K562 (cell line): ENCODE measurements at regions not wholly inside any gene's neighbourhood (a gene's known extent, or its start where the extent isn't known, plus 50 kb on each side); places are given as distances from the start of the nearest gene placed in this dataset.

Experiments used
- ATAC-seq: fragments of 200-7000 bp; cut with Tn5 transposase; 3 replicates; pipeline ENCODE4 v1.9.1; 2020; ENCODE audit warnings: moderate library complexity
- BruUV-seq: library from RNA; stranded (reverse); fragments of 400-500 nt; replicated peaks from 2 replicates; lab custom pipeline; 2021; lab: Mats Ljungman, UMichigan
- CTCF ChIA-PET: fragments of 300-600 bp; formaldehyde crosslinking; extraction: SDS; loops from one replicate; lab custom pipeline; 2021; ENCODE audit warnings: low intra/inter-chr PET ratio; lab: Yijun Ruan, JAX
- POLR2A ChIA-PET: fragments of 300-600, 350-650 bp; sonication (Branson Sonifier 250); formaldehyde crosslinking; extraction: SDS; loops from one replicate; lab custom pipeline; 2021; ENCODE audit warnings: antibody characterized with exemption, inconsistent platforms; lab: Yijun Ruan, JAX
- DNase-seq, 4 experiments: peaks; one replicate each; pipeline versions ENCODE4 v3.0.0 to v3.0.0-alpha.2; 2011 to 2018; ENCODE audit warnings: low spot score in 3 of 4, mixed read lengths in 3 of 4; ENCODE audit errors: extremely low read depth in 1 of 4
- FAIRE-seq: peaks from 2 replicates; lab custom pipeline; 2011; peaks lifted over from hg19 to GRCh38; lab: Jason Lieb, UNC
- H2AFZ ChIP-seq: 2 replicates; pipeline ENCODE4 v1.6.0; 2011; ENCODE audit warnings: low read depth, low read length, control low read depth, inconsistent platforms
- H3K27ac ChIP-seq: fragments of 200-600 bp; 3 replicates; pipeline ENCODE4 v1.8.0; 2011; ENCODE audit warnings: low read depth, mild to moderate bottlenecking, control low read depth, inconsistent platforms, low read length, moderate library complexity, mixed read lengths; ENCODE audit errors: extremely low read depth
- H3K27me3 ChIP-seq, 2 experiments: fragments of 300-600 bp in 1 of 2; 2 replicates in 1 of 2; 3 replicates in 1 of 2; pipeline versions ENCODE4 v1.6.0 to v1.8.0; 2011; ENCODE audit warnings: inconsistent platforms in 2 of 2, low read length in 2 of 2, mild to moderate bottlenecking in 1 of 2, mixed read lengths in 1 of 2, moderate library complexity in 1 of 2; ENCODE audit not compliant: control insufficient read depth in 2 of 2, insufficient read depth in 2 of 2
- H3K36me3 ChIP-seq: fragments of 300-600 bp; 3 replicates; pipeline ENCODE4 v1.8.0; 2011; ENCODE audit warnings: mild to moderate bottlenecking, low read length, inconsistent platforms; ENCODE audit not compliant: control insufficient read depth, insufficient read depth
- H3K4me1 ChIP-seq, 2 experiments: fragments of 200-600 bp in 1 of 2; replicated peaks in 1 of 2; 2 replicates in 1 of 2; 3 replicates in 1 of 2; pipeline versions ENCODE4 v1.5.1 to v1.8.0; 2011; ENCODE audit warnings: inconsistent platforms in 2 of 2, low read length in 2 of 2, mild to moderate bottlenecking in 1 of 2, mixed read lengths in 1 of 2, moderate library complexity in 1 of 2; ENCODE audit not compliant: control insufficient read depth in 2 of 2, insufficient read depth in 2 of 2
- H3K4me2 ChIP-seq: 2 replicates; pipeline ENCODE4 v1.6.1; 2011; ENCODE audit warnings: low read length, control low read depth, inconsistent platforms, mixed read lengths; ENCODE audit not compliant: insufficient read depth
- H3K4me3 ChIP-seq: fragments of 200-600 bp; sonication (generic), shearing (Covaris generic); 2 replicates; pipeline ENCODE4 v1.5.1; 2016; ENCODE audit warnings: control low read depth, inconsistent platforms
- H3K79me2 ChIP-seq: fragments of 200-600 bp; 3 replicates; pipeline ENCODE4 v1.8.0; 2011; ENCODE audit warnings: low read length, inconsistent platforms; ENCODE audit not compliant: control insufficient read depth, insufficient read depth
- H3K9ac ChIP-seq, 2 experiments: 2 replicates each; pipeline versions ENCODE4 v1.6.0 to v1.6.1; 2011; ENCODE audit warnings: low read depth in 2 of 2, low read length in 2 of 2, control low read depth in 1 of 2, inconsistent platforms in 1 of 2, mild to moderate bottlenecking in 1 of 2, mixed read lengths in 1 of 2; ENCODE audit not compliant: insufficient read depth in 1 of 2
- H3K9me1 ChIP-seq: one replicate; pipeline ENCODE4 v1.6.0; 2011; ENCODE audit warnings: inconsistent platforms, mild to moderate bottlenecking, low read length, moderate library complexity; ENCODE audit not compliant: control insufficient read depth, insufficient read depth
- H3K9me3 ChIP-seq: replicated peaks from 2 replicates; pipeline ENCODE4 v1.5.1; 2011; ENCODE audit warnings: low read depth, low read length, inconsistent platforms; ENCODE audit not compliant: control insufficient read depth, insufficient read depth
- H4K20me1 ChIP-seq: replicated peaks from 2 replicates; pipeline ENCODE4 v1.6.1; 2011; ENCODE audit warnings: low read length, inconsistent platforms, mixed read lengths; ENCODE audit not compliant: control insufficient read depth, insufficient read depth
- BRF1 ChIP-seq: IDR thresholded peaks from 3 replicates; pipeline ENCODE4 v1.6.1; 2011; ENCODE audit warnings: borderline replicate concordance, mild to moderate bottlenecking; ENCODE audit not compliant: insufficient read length; ENCODE audit errors: extremely low read depth
- CEBPB ChIP-seq: fragments of 450-650 bp; IDR thresholded peaks from 2 replicates; pipeline ENCODE4 v1.6.1; 2016; ENCODE audit warnings: missing genetic modification characterization, missing compliant biosample characterization
- CEBPG ChIP-seq, 3 experiments: fragments of 200-800 bp in 1 of 3; sonication (Bioruptor generic) in 1 of 3; sonication (generic) in 1 of 3; formaldehyde crosslinking in 1 of 3; IDR thresholded peaks in 2 of 3; conservative IDR thresholded peaks in 1 of 3; 2 replicates each; pipeline versions ENCODE4 v1.6.1 to v1.8.0; 2016 to 2022; ENCODE audit warnings: missing compliant biosample characterization in 2 of 3, missing genetic modification characterization in 2 of 3, mild to moderate bottlenecking in 1 of 3, missing genetic modification reagents in 1 of 3
- ELF2 ChIP-seq: fragments of 250-450 bp; sonication (Bioruptor Pico); IDR thresholded peaks from 2 replicates; pipeline ENCODE4 v1.5.0; 2021; ENCODE audit warnings: mild to moderate bottlenecking
- GABPB2 ChIP-seq: fragments of 250-450 bp; sonication (Bioruptor Pico); conservative IDR thresholded peaks from 2 replicates; pipeline ENCODE4 v1.5.1; 2021; ENCODE audit warnings: mild to moderate bottlenecking
- NFATC3 ChIP-seq: fragments of 450-650 bp; IDR thresholded peaks from 2 replicates; pipeline ENCODE4 v1.6.1; 2017; ENCODE audit warnings: mild to moderate bottlenecking
- NFIX ChIP-seq: fragments of 250-450 bp; sonication (Bioruptor Pico); IDR thresholded peaks from 2 replicates; pipeline ENCODE4 v1.4.0; 2020; ENCODE audit warnings: low read depth, mild to moderate bottlenecking, moderate library complexity
- OTX1 ChIP-seq: fragments of 450-650 bp; formaldehyde crosslinking; IDR thresholded peaks from 2 replicates; pipeline ENCODE4 v1.4.0; 2022; ENCODE audit warnings: mild to moderate bottlenecking
- PURB ChIP-seq: sonication (generic); formaldehyde crosslinking; IDR thresholded peaks from 2 replicates; pipeline ENCODE4 v1.9.0; 2021; ENCODE audit warnings: low read depth, mild to moderate bottlenecking, missing genetic modification reagents
- SMARCA5 ChIP-seq: fragments of 450-650 bp; IDR thresholded peaks from 2 replicates; pipeline ENCODE4 v1.6.1; 2016
- SRSF9 ChIP-seq: fragments of 200-400 bp; formaldehyde crosslinking; IDR thresholded peaks from 2 replicates; pipeline ENCODE4 v1.6.1; 2017; ENCODE audit warnings: low read depth, low read length, borderline replicate concordance
- TCF7L2 ChIP-seq: fragments of 150-350 bp; IDR thresholded peaks from 2 replicates; pipeline ENCODE4 v1.6.1; 2016; ENCODE audit warnings: low read depth, mild to moderate bottlenecking, low read length, moderate library complexity
- TEAD4 ChIP-seq, 2 experiments: sonication (generic) in 1 of 2; formaldehyde crosslinking in 1 of 2; IDR thresholded peaks; 2 replicates each; pipeline versions ENCODE4 v1.6.1 to v1.8.0; 2012 to 2022; ENCODE audit warnings: borderline replicate concordance in 1 of 2, inconsistent platforms in 1 of 2, low read length in 1 of 2, mild to moderate bottlenecking in 1 of 2, missing genetic modification reagents in 1 of 2
- ZNF3 ChIP-seq: fragments of 250-450 bp; sonication (Bioruptor Pico); IDR thresholded peaks from 2 replicates; pipeline ENCODE4 v1.5.0; 2021; ENCODE audit warnings: mild to moderate bottlenecking, moderate library complexity
- WGBS: fragments of 100-300 bp; shearing (Covaris generic); methylation state at CpG from one replicate; pipeline ENCODE4 v1.1.6; 2016; ENCODE audit warnings: low coverage, mixed read lengths; ENCODE audit not compliant: insufficient coverage; ENCODE audit errors: missing lambda C conversion rate; 5-methylcytosine and 5-hydroxymethylcytosine counted together
- in situ Hi-C: fragments of 300-500 bp; cut with MboI; formaldehyde crosslinking; loops from 4 replicates; pipeline ENCODE4 v1.15.0; 2018; ENCODE audit warnings: inconsistent platforms, mixed read lengths
- intact Hi-C: fragments of 100-400 bp; cut with micrococcal nuclease; formaldehyde crosslinking; loops from 2 replicates; pipeline ENCODE4 v1.14.2; 2022
- TF ChIP-seq, protein P1 (sequence below): fragments of 450-650 bp; IDR thresholded peaks from 2 replicates; pipeline ENCODE4 v1.6.1; 2014; ENCODE audit warnings: low read depth, mild to moderate bottlenecking, moderate library complexity, borderline replicate concordance

- TF ChIP-seq OTX1 (CRISPR knock-in tag) (no peak), ELF2 (CRISPR knock-in tag) (no peak), BRF1 (no peak), PURB (CRISPR knock-in tag) (no peak), NFIX (CRISPR knock-in tag) (no peak)
Observed at GRCh38 chr6:132214716-132215115, 186.6 kb downstream of the MOXD1 start (continued).

- 0% methylated on average over 3 of the region's 4 CpGs for WGBS
- H3K4me3 ChIP-seq: no peak overlapping the region
- no peak overlapping the region for H2AFZ ChIP-seq
- no peaks in the 10 kb centered on the region for H3K27me3 ChIP-seq
- BruUV-seq: no TSS peak
- H3K9ac ChIP-seq: no peak overlapping the region
- TF ChIP-seq GABPB2 (CRISPR knock-in tag) (no peak), NFATC3 (no peak), TEAD4 (IDR thresholded peaks at IDR 0.05; ENCODE audit: low read length) (no peak), TEAD4 (CRISPR knock-in tag; IDR thresholded peaks at IDR 0.05; ENCODE audit: borderline replicate concordance) (no peak), SMARCA5 (no peak), TCF7L2 (no peak), CEBPG (CRISPR knock-in tag; IDR thresholded peaks at IDR 0.05) (no peak), CEBPG (tag; conservative IDR thresholded peaks at IDR 0.05 in 1 of 2, IDR thresholded peaks at IDR 0.05 in 1 of 2) (peak in 1 of 2 experiments; percentile 40; a peak in 1 of 4 replicates), ZNF3 (CRISPR knock-in tag) (no peak), SRSF9 (no peak), CEBPB (tag) (peak; percentile 34; the same call in 1 of the 2 replicates)
- TF ChIP-seq, protein P1, sequence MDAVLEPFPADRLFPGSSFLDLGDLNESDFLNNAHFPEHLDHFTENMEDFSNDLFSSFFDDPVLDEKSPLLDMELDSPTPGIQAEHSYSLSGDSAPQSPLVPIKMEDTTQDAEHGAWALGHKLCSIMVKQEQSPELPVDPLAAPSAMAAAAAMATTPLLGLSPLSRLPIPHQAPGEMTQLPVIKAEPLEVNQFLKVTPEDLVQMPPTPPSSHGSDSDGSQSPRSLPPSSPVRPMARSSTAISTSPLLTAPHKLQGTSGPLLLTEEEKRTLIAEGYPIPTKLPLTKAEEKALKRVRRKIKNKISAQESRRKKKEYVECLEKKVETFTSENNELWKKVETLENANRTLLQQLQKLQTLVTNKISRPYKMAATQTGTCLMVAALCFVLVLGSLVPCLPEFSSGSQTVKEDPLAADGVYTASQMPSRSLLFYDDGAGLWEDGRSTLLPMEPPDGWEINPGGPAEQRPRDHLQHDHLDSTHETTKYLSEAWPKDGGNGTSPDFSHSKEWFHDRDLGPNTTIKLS: no peak
- intact Hi-C loops (no loop called here), in situ Hi-C loops (no loop called here)
- no peaks in the 10 kb centered on the region for H3K79me2 ChIP-seq
- ATAC-seq (no peak), DNase-seq (no peak), FAIRE-seq (no peak)
- POLR2A ChIA-PET: no interaction called here
- CTCF ChIA-PET: no interaction called here
- peaks cover 2% of the 10 kb centered on the region; the same call in 1 of the 2 replicates for H3K9me3 ChIP-seq
- no peaks in the 10 kb centered on the region for H3K9me1 ChIP-seq
- H3K27ac ChIP-seq: no peak overlapping the region
- H3K4me1 ChIP-seq: no peaks in the 10 kb centered on the region
- H4K20me1 ChIP-seq: no peaks in the 10 kb centered on the region
- H3K4me2 ChIP-seq: no peak overlapping the region
- no peaks in the 10 kb centered on the region for H3K36me3 ChIP-seq
Observed at GRCh38 chr6:132213732-132214131, 187.5 kb downstream of the MOXD1 start.
